ENCODE measurements at regions not wholly inside any gene's neighbourhood (a gene's known extent, or its start where the extent isn't known, plus 50 kb on each side); places are given as distances from the start of the nearest gene placed in this dataset.

GRCh38 chr2:145199827-145200706 lies 680.1 kb upstream of the ZEB2 start:
- ATAC-seq (no peak), DNase-seq (no peak)
- no peaks in the 10 kb centered on the region for H3K4me1 ChIP-seq (ENCODE audit: low read depth)
- intact Hi-C loops (cut with DNase I, micrococcal nuclease), result no loop called here
- TF ChIP-seq, protein P1, sequence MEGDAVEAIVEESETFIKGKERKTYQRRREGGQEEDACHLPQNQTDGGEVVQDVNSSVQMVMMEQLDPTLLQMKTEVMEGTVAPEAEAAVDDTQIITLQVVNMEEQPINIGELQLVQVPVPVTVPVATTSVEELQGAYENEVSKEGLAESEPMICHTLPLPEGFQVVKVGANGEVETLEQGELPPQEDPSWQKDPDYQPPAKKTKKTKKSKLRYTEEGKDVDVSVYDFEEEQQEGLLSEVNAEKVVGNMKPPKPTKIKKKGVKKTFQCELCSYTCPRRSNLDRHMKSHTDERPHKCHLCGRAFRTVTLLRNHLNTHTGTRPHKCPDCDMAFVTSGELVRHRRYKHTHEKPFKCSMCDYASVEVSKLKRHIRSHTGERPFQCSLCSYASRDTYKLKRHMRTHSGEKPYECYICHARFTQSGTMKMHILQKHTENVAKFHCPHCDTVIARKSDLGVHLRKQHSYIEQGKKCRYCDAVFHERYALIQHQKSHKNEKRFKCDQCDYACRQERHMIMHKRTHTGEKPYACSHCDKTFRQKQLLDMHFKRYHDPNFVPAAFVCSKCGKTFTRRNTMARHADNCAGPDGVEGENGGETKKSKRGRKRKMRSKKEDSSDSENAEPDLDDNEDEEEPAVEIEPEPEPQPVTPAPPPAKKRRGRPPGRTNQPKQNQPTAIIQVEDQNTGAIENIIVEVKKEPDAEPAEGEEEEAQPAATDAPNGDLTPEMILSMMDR (IDR thresholded peaks at IDR 0.05), result no peak
- no peaks in the 10 kb centered on the region for H3K9me3 ChIP-seq
- no peaks in the 10 kb centered on the region for H3K36me3 ChIP-seq (ENCODE audit: low read depth)
- H3K4me3 ChIP-seq, result no peak overlapping the region

GRCh38 chr2:145199042-145199441 lies 679.1 kb upstream of the ZEB2 start:
- no peak for ATAC-seq
- intact Hi-C loops (cut with DNase I, micrococcal nuclease), result no loop called here
- DNase-seq, result no peak
- no peaks in the 10 kb centered on the region for H3K4me1 ChIP-seq (ENCODE audit: low read depth)
- H3K4me3 ChIP-seq, result no peak overlapping the region
- H3K9me3 ChIP-seq, result no peaks in the 10 kb centered on the region
- TF ChIP-seq, protein P1 (IDR thresholded peaks at IDR 0.05), result no peak
- no peaks in the 10 kb centered on the region for H3K36me3 ChIP-seq (ENCODE audit: low read depth)

- intact Hi-C loops (cut with DNase I, micrococcal nuclease), result no loop called here
- Histone ChIP-seq H3K36me3 (ENCODE audit: low read depth) (no peaks in the 10 kb centered on the region), H3K4me3 (no peak overlapping the region), H3K4me1 (ENCODE audit: low read depth) (no peaks in the 10 kb centered on the region), H3K9me3 (no peaks in the 10 kb centered on the region)
- ATAC-seq (no peak), DNase-seq (no peak)
- TF ChIP-seq, protein P1 (IDR thresholded peaks at IDR 0.05), result no peak
Observed at GRCh38 chr2:145198555-145198954, 678.6 kb upstream of the ZEB2 start.

DNA sequence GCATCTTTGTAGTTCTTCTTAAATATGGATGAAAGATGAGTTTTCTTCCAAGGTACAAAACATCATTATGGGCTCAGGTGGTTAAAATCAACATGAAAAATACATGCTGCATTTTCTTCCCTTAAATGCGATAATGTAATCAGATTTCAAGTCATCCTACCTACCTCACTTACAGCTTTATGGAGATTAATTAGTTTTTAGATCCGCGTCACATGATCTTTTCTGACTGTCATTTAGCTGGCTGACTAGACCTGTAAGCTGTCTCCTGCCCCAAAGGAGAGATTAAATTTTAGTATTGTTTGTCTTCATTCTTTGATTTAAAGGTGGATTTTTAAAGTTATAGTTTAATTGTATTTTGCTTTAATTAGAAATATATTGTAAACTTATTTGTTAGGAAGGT lies 678.0 kb upstream of the ZEB2 start:
- TF ChIP-seq, protein P1 (IDR thresholded peaks at IDR 0.05), result no peak
- DNase-seq, result no peak
- no peaks in the 10 kb centered on the region for H3K4me1 ChIP-seq (ENCODE audit: low read depth)
- intact Hi-C loops (cut with DNase I, micrococcal nuclease), result no loop called here
- H3K36me3 ChIP-seq (ENCODE audit: low read depth), result no peaks in the 10 kb centered on the region
- H3K4me3 ChIP-seq, result no peak overlapping the region
- no peak for ATAC-seq
- H3K9me3 ChIP-seq, result no peaks in the 10 kb centered on the region

DNA sequence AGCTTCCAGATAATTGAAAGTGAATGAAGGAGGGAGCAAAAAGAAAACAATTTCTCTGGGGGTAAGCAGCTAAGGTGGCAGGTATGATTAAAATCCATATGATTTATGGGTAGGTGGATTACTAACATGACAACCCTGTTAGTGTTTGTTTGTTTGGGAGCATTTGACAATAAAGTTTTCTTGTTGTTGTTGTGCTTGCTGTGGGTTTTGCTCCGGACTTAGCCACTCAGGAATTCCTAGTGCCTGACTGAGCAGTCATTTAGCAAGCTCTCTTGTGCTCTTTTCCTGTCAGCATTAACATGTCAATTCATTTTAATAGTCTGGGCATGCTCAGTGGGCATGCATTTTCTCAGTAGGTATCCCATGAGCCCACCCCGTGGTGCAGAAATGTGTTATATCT lies 674.8 kb upstream of the ZEB2 start:
- intact Hi-C loops (cut with DNase I, micrococcal nuclease), result no loop called here
- ATAC-seq (no peak), DNase-seq (no peak)
- no peaks in the 10 kb centered on the region for H3K4me1 ChIP-seq (ENCODE audit: low read depth)
- no peak overlapping the region for H3K4me3 ChIP-seq
- TF ChIP-seq, protein P1 (IDR thresholded peaks at IDR 0.05), result no peak
- H3K36me3 ChIP-seq (ENCODE audit: low read depth), result no peaks in the 10 kb centered on the region
- no peaks in the 10 kb centered on the region for H3K9me3 ChIP-seq

All from mucosa of descending colon (tissue), 3 donors.